ENCODE measurements at regions not wholly inside any gene's neighbourhood (a gene's known extent, or its start where the extent isn't known, plus 50 kb on each side); places are given as distances from the start of the nearest gene placed in this dataset.

GRCh38 chrX:134146493-134146892, 90.5 kb upstream of the CCDC160 start:
- TF ChIP-seq EGR1 (IDR thresholded peaks at IDR 0.05) (no peak), USF1 (IDR thresholded peaks at IDR 0.05) (no peak), YY1 (IDR thresholded peaks at IDR 0.05; ENCODE audit: low read depth) (no peak), REST (IDR thresholded peaks at IDR 0.05; ENCODE audit: low read depth) (no peak), RAD21 (IDR thresholded peaks at IDR 0.05; ENCODE audit: low read depth) (no peak), MAX (IDR thresholded peaks at IDR 0.05) (no peak), CEBPB (IDR thresholded peaks at IDR 0.05) (no peak), NFIC (IDR thresholded peaks at IDR 0.05) (no peak), TEAD4 (IDR thresholded peaks at IDR 0.05) (no peak), TCF12 (IDR thresholded peaks at IDR 0.05; ENCODE audit: low read depth) (no peak), FOXM1 (IDR thresholded peaks at IDR 0.05; ENCODE audit: borderline replicate concordance, low read depth) (no peak), ZBTB7A (IDR thresholded peaks at IDR 0.05; ENCODE audit: low read depth) (no peak), TAF1 (IDR thresholded peaks at IDR 0.05; ENCODE audit: low read depth) (no peak)

GRCh38 chrX:134148172-134148692, 88.8 kb upstream of the CCDC160 start:
- no peak for TF ChIP-seq CEBPB (IDR thresholded peaks at IDR 0.05)
- no peak for TF ChIP-seq EP300 (IDR thresholded peaks at IDR 0.05; ENCODE audit: borderline replicate concordance)
- TF ChIP-seq USF1 (IDR thresholded peaks at IDR 0.05): no peak
- TF ChIP-seq REST (IDR thresholded peaks at IDR 0.05; ENCODE audit: low read depth): no peak
- TF ChIP-seq TCF12 (IDR thresholded peaks at IDR 0.05; ENCODE audit: low read depth): no peak
- TF ChIP-seq EGR1 (IDR thresholded peaks at IDR 0.05): no peak
- no peak for TF ChIP-seq FOXM1 (IDR thresholded peaks at IDR 0.05; ENCODE audit: borderline replicate concordance, low read depth)
- TF ChIP-seq RAD21 (IDR thresholded peaks at IDR 0.05; ENCODE audit: low read depth): no peak
- no peak for TF ChIP-seq YY1 (IDR thresholded peaks at IDR 0.05; ENCODE audit: low read depth)
- TF ChIP-seq MAX (IDR thresholded peaks at IDR 0.05): no peak
- no peak for TF ChIP-seq CREB1 (IDR thresholded peaks at IDR 0.05; ENCODE audit: low read depth)
- no peak for TF ChIP-seq TEAD4 (IDR thresholded peaks at IDR 0.05)

GRCh38 chrX:134158821-134159512, 78.0 kb upstream of the CCDC160 start:
- TF ChIP-seq CREB1 (IDR thresholded peaks at IDR 0.05; ENCODE audit: low read depth): no peak
- no peak for TF ChIP-seq CEBPB (IDR thresholded peaks at IDR 0.05)
- TF ChIP-seq RAD21 (IDR thresholded peaks at IDR 0.05; ENCODE audit: low read depth): no peak
- no peak for TF ChIP-seq NFIC (IDR thresholded peaks at IDR 0.05)
- TF ChIP-seq FOXM1 (IDR thresholded peaks at IDR 0.05; ENCODE audit: borderline replicate concordance, low read depth): no peak
- TF ChIP-seq EP300 (IDR thresholded peaks at IDR 0.05; ENCODE audit: borderline replicate concordance): no peak
- no peak for TF ChIP-seq YY1 (IDR thresholded peaks at IDR 0.05; ENCODE audit: low read depth)
- TF ChIP-seq TCF12 (IDR thresholded peaks at IDR 0.05; ENCODE audit: low read depth): no peak
- TF ChIP-seq EGR1 (IDR thresholded peaks at IDR 0.05): no peak
- no peak for TF ChIP-seq REST (IDR thresholded peaks at IDR 0.05; ENCODE audit: low read depth)
- no peak for TF ChIP-seq TEAD4 (IDR thresholded peaks at IDR 0.05)
- TF ChIP-seq MAX (IDR thresholded peaks at IDR 0.05): no peak
- TF ChIP-seq ZBTB7A (IDR thresholded peaks at IDR 0.05; ENCODE audit: low read depth): no peak
- TF ChIP-seq USF1 (IDR thresholded peaks at IDR 0.05): no peak
